GM12892 (cell line): ENCODE measurements at regions not wholly inside any gene's neighbourhood (a gene's known extent, or its start where the extent isn't known, plus 50 kb on each side); places are given as distances from the start of the nearest gene placed in this dataset.

Experiments used
- POLR2A ChIP-seq: IDR thresholded peaks from 2 replicates; pipeline ENCODE4 v1.6.1; 2011; ENCODE audit warnings: low read depth, low read length, control low read depth
- TAF1 ChIP-seq: IDR thresholded peaks from 2 replicates; pipeline ENCODE4 v1.6.1; 2011; ENCODE audit warnings: low read depth, mild to moderate bottlenecking, control low read depth, low read length, borderline replicate concordance

- TF ChIP-seq POLR2A (no peak), TAF1 (no peak)
These were observed 1566.9 kb upstream of the PIK3C3 start for GRCh38 chr18:40388121-40388520.
